ENCODE measurements at regions not wholly inside any gene's neighbourhood (a gene's known extent, or its start where the extent isn't known, plus 50 kb on each side); places are given as distances from the start of the nearest gene placed in this dataset.

GRCh38 chr6:98142839-98143238 lies 691.5 kb upstream of the POU3F2 start:
- DNase-seq (ENCODE audit: low read depth): no peak

- DNase-seq (ENCODE audit: low read depth): no peak
Observed at GRCh38 chr6:98146656-98147055, 687.7 kb upstream of the POU3F2 start.

- no peak for DNase-seq (ENCODE audit: low read depth)
Observed at GRCh38 chr6:98156580-98156979, 677.8 kb upstream of the POU3F2 start.

GRCh38 chr6:98179606-98180005 lies 654.8 kb upstream of the POU3F2 start:
- DNase-seq (ENCODE audit: low read depth): no peak

GRCh38 chr6:98200084-98200483 lies 634.3 kb upstream of the POU3F2 start:
- no peak for DNase-seq (ENCODE audit: low read depth)

GRCh38 chr6:98203170-98203806 lies 631.1 kb upstream of the POU3F2 start:
- DNase-seq (ENCODE audit: low read depth): no peak

GRCh38 chr6:98212468-98212867 lies 621.9 kb upstream of the POU3F2 start:
- no peak for DNase-seq (ENCODE audit: low read depth)

- DNase-seq (ENCODE audit: low read depth): no peak
Observed at GRCh38 chr6:98215531-98215930, 618.8 kb upstream of the POU3F2 start.

- no peak for DNase-seq (ENCODE audit: low read depth)
Observed at GRCh38 chr6:98230250-98230649, 604.1 kb upstream of the POU3F2 start.

- DNase-seq (ENCODE audit: low read depth): no peak
Observed at GRCh38 chr6:98239057-98239456, 595.3 kb upstream of the POU3F2 start.

GRCh38 chr6:98241630-98242029 lies 592.7 kb upstream of the POU3F2 start:
- no peak for DNase-seq (ENCODE audit: low read depth)

GRCh38 chr6:98254624-98255023 lies 579.8 kb upstream of the POU3F2 start:
- no peak for DNase-seq (ENCODE audit: low read depth)

GRCh38 chr6:98260382-98260781 lies 574.0 kb upstream of the POU3F2 start:
- no peak for DNase-seq (ENCODE audit: low read depth)

GRCh38 chr6:98272060-98272459 lies 562.3 kb upstream of the POU3F2 start:
- no peak for DNase-seq (ENCODE audit: low read depth)

- no peak for DNase-seq (ENCODE audit: low read depth)
Observed at GRCh38 chr6:98274691-98275090, 559.7 kb upstream of the POU3F2 start.

GRCh38 chr6:98280492-98280891 lies 553.9 kb upstream of the POU3F2 start:
- no peak for DNase-seq (ENCODE audit: low read depth)

- DNase-seq (ENCODE audit: low read depth): no peak
Observed at GRCh38 chr6:98286620-98287019, 547.8 kb upstream of the POU3F2 start.

- no peak for DNase-seq (ENCODE audit: low read depth)
Observed at GRCh38 chr6:98287876-98288275, 546.5 kb upstream of the POU3F2 start.

- DNase-seq (ENCODE audit: low read depth): no peak
Observed at GRCh38 chr6:98292810-98293209, 541.6 kb upstream of the POU3F2 start.

- no peak for DNase-seq (ENCODE audit: low read depth)
Observed at GRCh38 chr6:98295515-98296175, 538.7 kb upstream of the POU3F2 start.

- no peak for DNase-seq (ENCODE audit: low read depth)
Observed at GRCh38 chr6:98308564-98308963, 525.8 kb upstream of the POU3F2 start.

GRCh38 chr6:98310443-98310842 lies 523.9 kb upstream of the POU3F2 start:
- no peak for DNase-seq (ENCODE audit: low read depth)

- DNase-seq (ENCODE audit: low read depth): no peak
Observed at GRCh38 chr6:98323605-98324004, 510.8 kb upstream of the POU3F2 start.

- no peak for DNase-seq (ENCODE audit: low read depth)
Observed at GRCh38 chr6:98324446-98324845, 509.9 kb upstream of the POU3F2 start.
